HG03460 (cell line): ENCODE measurements at regions not wholly inside any gene's neighbourhood (a gene's known extent, or its start where the extent isn't known, plus 50 kb on each side); places are given as distances from the start of the nearest gene placed in this dataset.
"Not testable (repeated sequence)": the region's sequence is repeated elsewhere in the genome, so short reads cannot be mapped to it uniquely, and the experiment has no call there.

Experiments
- ATAC-seq: cut with Tn5 transposase; IDR thresholded peaks from one replicate; pipeline ENCODE4 v1.9.1; 2021; ENCODE audit not compliant: unreplicated experiment

GRCh38 chr1:31485166-31485565, 72.2 kb downstream of the SERINC2 start:
- no peak for ATAC-seq

- ATAC-seq: no peak
Observed at GRCh38 chr1:31487143-31487542, 74.1 kb downstream of the SERINC2 start.

GRCh38 chr1:31487721-31488293, 74.8 kb downstream of the SERINC2 start:
- no peak for ATAC-seq

GRCh38 chr1:31488528-31488927, 75.5 kb downstream of the SERINC2 start:
- no peak for ATAC-seq

- not testable (repeated sequence) for ATAC-seq
Observed at GRCh38 chr1:31489575-31489974, 76.6 kb downstream of the SERINC2 start.

GRCh38 chr1:31490596-31490995, 77.6 kb downstream of the SERINC2 start:
- ATAC-seq: not testable (repeated sequence)

GRCh38 chr1:31495351-31495750, 81.0 kb upstream of the TINAGL1 start:
- ATAC-seq: not testable (repeated sequence)

- ATAC-seq: not testable (repeated sequence)
Observed at GRCh38 chr1:31495770-31496169, 80.5 kb upstream of the TINAGL1 start.

- ATAC-seq: no peak
Observed at GRCh38 chr1:31497601-31498000, 78.7 kb upstream of the TINAGL1 start.

GRCh38 chr1:31498376-31499040, 77.8 kb upstream of the TINAGL1 start:
- no peak for ATAC-seq

GRCh38 chr1:31501505-31501904, 74.8 kb upstream of the TINAGL1 start:
- no peak for ATAC-seq

- ATAC-seq: no peak
Observed at GRCh38 chr1:31502253-31502652, 74.1 kb upstream of the TINAGL1 start.

- ATAC-seq: no peak
Observed at GRCh38 chr1:31502926-31503511, 73.3 kb upstream of the TINAGL1 start.

- no peak for ATAC-seq
Observed at GRCh38 chr1:31503570-31503969, 72.7 kb upstream of the TINAGL1 start.

GRCh38 chr1:31504001-31504400, 72.3 kb upstream of the TINAGL1 start:
- ATAC-seq: no peak

GRCh38 chr1:31505911-31506497, 70.3 kb upstream of the TINAGL1 start:
- peak; percentile 46 for ATAC-seq

GRCh38 chr1:31507221-31507620, 69.1 kb upstream of the TINAGL1 start:
- ATAC-seq: no peak

GRCh38 chr1:31507676-31508530, 68.4 kb upstream of the TINAGL1 start:
- no peak for ATAC-seq

- peak; percentile 48 for ATAC-seq
Observed at GRCh38 chr1:31509124-31510072, 66.9 kb upstream of the TINAGL1 start.

GRCh38 chr1:31510304-31510703, 66.0 kb upstream of the TINAGL1 start:
- no peak for ATAC-seq
